ENCODE measurements at regions not wholly inside any gene's neighbourhood (a gene's known extent, or its start where the extent isn't known, plus 50 kb on each side); places are given as distances from the start of the nearest gene placed in this dataset.
A peak's percentile ranks its signal among the peaks of the same experiment; 100 is the strongest.

DNA sequence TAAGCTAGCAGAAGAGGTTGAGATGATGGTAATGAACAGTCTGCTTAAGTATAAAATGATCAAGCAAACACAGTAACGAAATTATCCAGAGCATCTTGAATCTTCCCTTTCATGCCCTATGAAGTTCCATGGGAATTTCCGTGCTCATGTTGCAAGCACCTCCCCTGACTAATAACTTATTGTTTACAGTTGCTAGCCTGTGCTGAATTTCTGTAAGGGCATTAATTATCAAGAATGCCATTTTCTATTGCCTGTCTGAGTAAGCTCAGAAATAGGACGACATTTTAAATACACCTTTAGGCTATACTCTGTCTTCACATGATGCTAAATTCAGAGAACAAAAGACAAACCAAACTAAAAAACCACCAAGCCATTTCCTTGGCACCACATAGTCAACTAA lies 257.5 kb upstream of the LRTM1 start:
- Histone ChIP-seq H3K4me3 (no peak overlapping the region), H3K4me1 (no peaks in the 10 kb centered on the region), H3K9me3 (no peaks in the 10 kb centered on the region), H3K27ac (no peak overlapping the region), H3K27me3 (no peaks in the 10 kb centered on the region), H3K36me3 (no peaks in the 10 kb centered on the region)
- TF ChIP-seq POLR2A (IDR thresholded peaks at IDR 0.05) (no peak), POLR2AphosphoS5 (IDR thresholded peaks at IDR 0.05) (no peak)
- TF ChIP-seq, protein P1, sequence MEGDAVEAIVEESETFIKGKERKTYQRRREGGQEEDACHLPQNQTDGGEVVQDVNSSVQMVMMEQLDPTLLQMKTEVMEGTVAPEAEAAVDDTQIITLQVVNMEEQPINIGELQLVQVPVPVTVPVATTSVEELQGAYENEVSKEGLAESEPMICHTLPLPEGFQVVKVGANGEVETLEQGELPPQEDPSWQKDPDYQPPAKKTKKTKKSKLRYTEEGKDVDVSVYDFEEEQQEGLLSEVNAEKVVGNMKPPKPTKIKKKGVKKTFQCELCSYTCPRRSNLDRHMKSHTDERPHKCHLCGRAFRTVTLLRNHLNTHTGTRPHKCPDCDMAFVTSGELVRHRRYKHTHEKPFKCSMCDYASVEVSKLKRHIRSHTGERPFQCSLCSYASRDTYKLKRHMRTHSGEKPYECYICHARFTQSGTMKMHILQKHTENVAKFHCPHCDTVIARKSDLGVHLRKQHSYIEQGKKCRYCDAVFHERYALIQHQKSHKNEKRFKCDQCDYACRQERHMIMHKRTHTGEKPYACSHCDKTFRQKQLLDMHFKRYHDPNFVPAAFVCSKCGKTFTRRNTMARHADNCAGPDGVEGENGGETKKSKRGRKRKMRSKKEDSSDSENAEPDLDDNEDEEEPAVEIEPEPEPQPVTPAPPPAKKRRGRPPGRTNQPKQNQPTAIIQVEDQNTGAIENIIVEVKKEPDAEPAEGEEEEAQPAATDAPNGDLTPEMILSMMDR (IDR thresholded peaks at IDR 0.05), result no peak
- no peak for DNase-seq (ENCODE audit: low spot score in 2 of 2)
- intact Hi-C loops (cut with DNase I; ENCODE audit: low total_unique reads), result no loop called here

DNA sequence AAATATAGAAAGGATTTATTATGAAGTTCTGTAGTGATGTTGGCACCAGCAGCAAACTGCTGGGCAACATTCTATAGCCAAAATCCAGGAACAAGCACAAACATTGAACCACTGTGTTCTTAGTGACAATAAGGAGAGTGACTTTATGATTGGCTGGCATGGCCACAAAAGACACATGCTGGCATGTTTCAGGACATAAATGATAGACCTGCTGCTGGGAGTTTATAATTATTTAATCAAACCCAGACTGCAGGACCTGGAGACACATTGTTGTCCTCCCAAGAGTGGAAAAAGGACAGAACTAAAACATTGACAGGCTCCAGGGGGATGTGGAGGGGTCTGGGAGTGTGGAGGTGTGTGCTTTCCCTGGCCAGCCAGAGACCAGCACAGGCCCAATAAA lies 255.3 kb upstream of the LRTM1 start:
- TF ChIP-seq POLR2AphosphoS5 (IDR thresholded peaks at IDR 0.05), result no peak
- no peak for TF ChIP-seq POLR2A (IDR thresholded peaks at IDR 0.05)
- TF ChIP-seq, protein P1 (IDR thresholded peaks at IDR 0.05), result no peak
- DNase-seq (ENCODE audit: low spot score in 2 of 2), result no peak
- intact Hi-C loops (cut with DNase I; ENCODE audit: low total_unique reads), result loop anchor here (5.0 kb wide), 1 partner anchor 531 kb away; no protein-coding TSS in a partner anchor
- Histone ChIP-seq H3K4me1 (no peaks in the 10 kb centered on the region), H3K4me3 (no peak overlapping the region), H3K9me3 (no peaks in the 10 kb centered on the region), H3K36me3 (no peaks in the 10 kb centered on the region), H3K27ac (no peak overlapping the region), H3K27me3 (no peaks in the 10 kb centered on the region)

DNA sequence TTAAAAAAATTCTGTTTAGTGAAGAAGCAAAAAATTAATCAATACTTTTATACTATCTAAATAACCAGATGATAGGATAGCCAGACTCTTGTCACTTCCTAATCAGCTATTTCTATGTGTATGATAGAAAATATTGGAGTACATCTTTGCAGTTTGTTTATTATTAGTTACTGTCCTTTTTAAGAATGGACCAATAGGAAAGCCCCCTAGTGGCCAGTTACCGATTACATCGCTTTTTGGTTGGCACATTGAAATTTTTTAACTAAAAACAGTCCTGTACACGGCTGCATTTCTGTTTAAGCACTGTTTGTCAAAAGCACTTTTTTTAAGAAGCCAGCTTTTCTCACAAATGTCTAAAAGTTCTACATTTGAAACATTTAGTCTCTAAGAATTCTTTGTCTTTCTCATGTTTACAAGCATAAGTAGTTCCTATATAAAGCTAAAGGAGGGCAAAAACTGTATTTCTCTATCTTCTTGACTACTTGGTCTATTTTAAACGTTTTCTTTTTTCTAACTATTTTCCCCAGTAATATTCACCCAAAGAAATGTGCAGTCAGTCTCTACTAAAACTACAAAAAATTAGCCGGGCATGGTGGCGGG lies 253.2 kb upstream of the LRTM1 start:
- TF ChIP-seq POLR2AphosphoS5 (IDR thresholded peaks at IDR 0.05) (no peak), POLR2A (IDR thresholded peaks at IDR 0.05) (no peak)
- TF ChIP-seq, protein P1 (IDR thresholded peaks at IDR 0.05), result peak; percentile 31 to 64 (median 42)
- Histone ChIP-seq H3K36me3 (no peaks in the 10 kb centered on the region), H3K27ac (no peak overlapping the region), H3K27me3 (peaks cover 0 to 4% of the 10 kb centered on the region in 2 donors), H3K4me1 (no peaks in the 10 kb centered on the region), H3K9me3 (no peaks in the 10 kb centered on the region), H3K4me3 (no peak overlapping the region)
- DNase-seq (ENCODE audit: low spot score in 2 of 2), result no peak
- intact Hi-C loops (cut with DNase I; ENCODE audit: low total_unique reads), result loop anchor here (5.0 kb wide), 1 partner anchor 529 kb away; no protein-coding TSS in a partner anchor

DNA sequence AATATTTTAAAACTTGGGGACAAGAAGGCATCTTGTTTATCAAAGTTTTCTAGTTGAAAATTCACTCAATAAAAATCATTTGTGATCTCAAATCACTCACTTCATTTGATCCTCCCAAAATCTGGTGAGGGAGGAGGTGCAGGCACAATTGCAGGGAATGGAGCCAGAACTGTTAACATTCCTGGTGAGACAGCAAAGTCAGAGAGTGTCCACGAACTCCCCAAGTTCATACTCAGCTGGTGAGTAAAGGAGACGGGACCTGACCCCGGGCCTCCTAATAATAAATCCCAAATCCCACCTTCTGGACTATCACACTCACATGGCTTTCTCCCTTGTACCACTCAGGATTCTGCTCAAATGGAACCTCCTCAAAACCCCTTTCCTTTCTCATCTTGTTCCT lies 252.3 kb upstream of the LRTM1 start:
- H3K4me1 ChIP-seq, result no peaks in the 10 kb centered on the region
- H3K27ac ChIP-seq, result no peak overlapping the region
- no peaks in the 10 kb centered on the region for H3K9me3 ChIP-seq
- no peaks in the 10 kb centered on the region for H3K36me3 ChIP-seq
- intact Hi-C loops (cut with DNase I; ENCODE audit: low total_unique reads), result loop anchor here (5.0 kb wide), 1 partner anchor 528 kb away; no protein-coding TSS in a partner anchor
- no peak for DNase-seq (ENCODE audit: low spot score in 2 of 2)
- no peak for TF ChIP-seq POLR2A (IDR thresholded peaks at IDR 0.05)
- TF ChIP-seq, protein P1 (IDR thresholded peaks at IDR 0.05), result no peak
- TF ChIP-seq POLR2AphosphoS5 (IDR thresholded peaks at IDR 0.05), result no peak
- H3K27me3 ChIP-seq, result peaks cover 0 to 4% of the 10 kb centered on the region in 2 donors
- H3K4me3 ChIP-seq, result no peak overlapping the region

DNA sequence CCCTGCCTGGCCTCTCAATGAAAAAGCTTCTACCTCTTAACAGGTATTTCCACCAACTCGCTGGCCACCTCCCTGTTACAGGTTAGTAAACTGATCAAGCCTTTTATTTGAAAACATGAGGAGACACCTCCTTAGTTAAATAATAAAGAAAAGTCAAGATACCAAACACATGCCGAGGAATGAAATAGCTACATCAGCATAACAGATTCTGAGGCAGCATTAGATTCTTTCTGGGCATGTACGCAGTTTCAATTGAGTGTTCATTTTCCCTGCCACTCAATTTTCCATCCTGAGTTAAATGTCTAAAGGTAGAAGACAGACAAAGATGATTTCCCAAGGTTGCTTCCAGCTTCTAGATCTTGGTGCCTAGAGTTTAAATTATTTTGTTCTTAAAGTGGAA lies 250.5 kb upstream of the LRTM1 start:
- DNase-seq (ENCODE audit: low spot score in 2 of 2), result no peak
- H3K4me3 ChIP-seq, result no peak overlapping the region
- H3K27ac ChIP-seq, result no peak overlapping the region
- peaks cover 0 to 4% of the 10 kb centered on the region in 2 donors for H3K27me3 ChIP-seq
- TF ChIP-seq, protein P1 (IDR thresholded peaks at IDR 0.05), result no peak
- TF ChIP-seq POLR2AphosphoS5 (IDR thresholded peaks at IDR 0.05), result no peak
- no peak for TF ChIP-seq POLR2A (IDR thresholded peaks at IDR 0.05)
- H3K9me3 ChIP-seq, result no peaks in the 10 kb centered on the region
- intact Hi-C loops (cut with DNase I; ENCODE audit: low total_unique reads), result no loop called here
- H3K36me3 ChIP-seq, result no peaks in the 10 kb centered on the region
- no peaks in the 10 kb centered on the region for H3K4me1 ChIP-seq
